ENCODE measurements at regions not wholly inside any gene's neighbourhood (a gene's known extent, or its start where the extent isn't known, plus 50 kb on each side); places are given as distances from the start of the nearest gene placed in this dataset.
"Not testable (repeated sequence)": the region's sequence is repeated elsewhere in the genome, so short reads cannot be mapped to it uniquely, and the experiment has no call there.

DNA sequence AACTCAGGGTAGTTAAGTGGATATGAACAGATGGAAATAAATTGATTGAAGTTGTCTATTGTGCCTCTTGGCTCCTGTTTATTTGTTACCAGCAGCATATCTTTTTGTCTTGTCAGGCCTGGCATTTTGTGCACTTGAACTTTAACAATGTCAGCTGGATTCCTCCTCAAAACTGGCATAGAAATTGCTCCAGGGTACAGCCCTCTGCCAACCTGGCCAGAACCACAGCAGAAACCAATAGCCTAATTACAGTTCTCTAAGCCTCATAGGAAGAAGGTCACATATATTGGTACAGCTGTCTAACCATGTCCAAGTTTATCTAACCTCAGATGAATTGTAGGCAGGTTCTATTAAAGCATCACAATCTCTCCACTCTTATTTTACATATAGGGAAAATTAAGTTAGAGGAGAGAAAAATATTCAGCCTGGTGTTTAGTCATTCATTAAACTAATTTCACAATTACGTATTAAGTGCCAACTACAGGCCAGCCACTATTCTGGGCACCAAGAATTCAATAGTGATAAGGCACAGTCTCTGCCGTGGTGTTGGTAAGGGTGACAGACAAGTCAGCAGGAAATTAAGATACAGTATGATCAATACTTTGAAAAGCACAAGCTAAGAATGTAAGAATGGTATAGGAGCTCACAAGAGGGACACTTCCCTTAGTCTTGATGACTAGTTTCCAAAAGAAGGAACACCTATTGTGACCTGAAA is 452.9 kb upstream of the NECTIN3 start:
- H3K27ac ChIP-seq, result no peak overlapping the region
- H3K36me3 ChIP-seq, result no peaks in the 10 kb centered on the region
- no peaks in the 10 kb centered on the region for H3K9me3 ChIP-seq (ENCODE audit: severe bottlenecking)
- no peak for DNase-seq
- no peak overlapping the region for H3K4me3 ChIP-seq (ENCODE audit: low read depth, low read length)
- no peaks in the 10 kb centered on the region for H3K27me3 ChIP-seq (ENCODE audit: insufficient read depth, low read depth, severe bottlenecking)
- TF ChIP-seq CTCF (IDR thresholded peaks at IDR 0.05; ENCODE audit: low read depth, low read length), result no peak

DNA sequence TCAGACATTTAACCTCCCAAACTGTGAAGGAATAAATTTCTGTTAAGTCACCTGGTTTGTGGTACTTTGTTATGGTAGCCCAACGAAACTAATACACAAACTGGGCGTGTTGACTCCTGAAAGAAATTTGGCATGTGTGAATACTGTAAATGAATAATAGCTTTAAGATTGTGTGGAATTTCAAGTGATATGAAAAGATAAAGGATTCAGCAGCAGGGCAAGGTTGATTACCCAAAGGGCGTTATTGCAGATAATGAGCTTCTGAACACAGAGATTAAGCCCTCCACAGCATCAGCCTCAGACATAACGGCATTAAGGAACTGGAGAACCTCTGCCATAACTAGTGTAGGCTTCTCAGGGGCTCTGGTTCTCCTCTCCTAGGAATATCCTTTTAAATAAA is 451.5 kb upstream of the NECTIN3 start:
- no peak overlapping the region for H3K4me3 ChIP-seq (ENCODE audit: low read depth, low read length)
- H3K27ac ChIP-seq, result no peak overlapping the region
- no peaks in the 10 kb centered on the region for H3K36me3 ChIP-seq
- H3K9me3 ChIP-seq (ENCODE audit: severe bottlenecking), result no peaks in the 10 kb centered on the region
- H3K27me3 ChIP-seq (ENCODE audit: insufficient read depth, low read depth, severe bottlenecking), result no peaks in the 10 kb centered on the region
- peak; percentile 13 for DNase-seq
- TF ChIP-seq CTCF (IDR thresholded peaks at IDR 0.05; ENCODE audit: low read depth, low read length), result no peak

- H3K27ac ChIP-seq, result no peak overlapping the region
- H3K27me3 ChIP-seq (ENCODE audit: insufficient read depth, low read depth, severe bottlenecking), result no peaks in the 10 kb centered on the region
- no peak for DNase-seq
- no peaks in the 10 kb centered on the region for H3K9me3 ChIP-seq (ENCODE audit: severe bottlenecking)
- no peak for TF ChIP-seq CTCF (IDR thresholded peaks at IDR 0.05; ENCODE audit: low read depth, low read length)
- no peaks in the 10 kb centered on the region for H3K36me3 ChIP-seq
- no peak overlapping the region for H3K4me3 ChIP-seq (ENCODE audit: low read depth, low read length)
Measured at GRCh38 chr3:110623571-110623970, 448.0 kb upstream of the NECTIN3 start.

DNA sequence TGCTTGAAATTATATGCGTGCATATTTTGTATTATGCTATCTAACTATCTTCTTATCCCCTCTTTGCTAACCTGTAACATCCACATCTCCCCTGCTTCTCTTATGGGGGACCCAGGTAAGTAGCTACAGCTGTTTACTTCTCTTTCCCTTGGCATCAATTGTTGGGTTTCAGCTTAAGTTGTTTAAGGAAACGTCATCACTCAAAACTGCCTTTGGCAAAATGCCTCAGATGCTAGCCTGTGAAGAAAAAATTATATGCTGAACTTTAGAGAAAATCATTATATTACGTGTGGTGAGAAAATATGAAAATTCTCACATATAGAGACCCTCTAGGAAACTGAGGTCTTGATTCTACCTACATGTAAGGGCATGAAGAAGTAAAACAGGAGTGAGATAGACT is 447.0 kb upstream of the NECTIN3 start:
- Histone ChIP-seq H3K27ac (no peak overlapping the region), H3K36me3 (no peaks in the 10 kb centered on the region), H3K4me3 (ENCODE audit: low read depth, low read length) (no peak overlapping the region), H3K27me3 (ENCODE audit: insufficient read depth, low read depth, severe bottlenecking) (no peaks in the 10 kb centered on the region), H3K9me3 (ENCODE audit: severe bottlenecking) (no peaks in the 10 kb centered on the region)
- TF ChIP-seq CTCF (IDR thresholded peaks at IDR 0.05; ENCODE audit: low read depth, low read length), result no peak
- no peak for DNase-seq

- no peak for TF ChIP-seq CTCF (IDR thresholded peaks at IDR 0.05; ENCODE audit: low read depth, low read length)
- Histone ChIP-seq H3K9me3 (ENCODE audit: severe bottlenecking) (no peaks in the 10 kb centered on the region), H3K36me3 (no peaks in the 10 kb centered on the region), H3K27me3 (ENCODE audit: insufficient read depth, low read depth, severe bottlenecking) (no peaks in the 10 kb centered on the region), H3K4me3 (ENCODE audit: low read depth, low read length) (no peak overlapping the region), H3K27ac (no peak overlapping the region)
- DNase-seq, result no peak
Measured at GRCh38 chr3:110625201-110625747, 446.3 kb upstream of the NECTIN3 start.

DNA sequence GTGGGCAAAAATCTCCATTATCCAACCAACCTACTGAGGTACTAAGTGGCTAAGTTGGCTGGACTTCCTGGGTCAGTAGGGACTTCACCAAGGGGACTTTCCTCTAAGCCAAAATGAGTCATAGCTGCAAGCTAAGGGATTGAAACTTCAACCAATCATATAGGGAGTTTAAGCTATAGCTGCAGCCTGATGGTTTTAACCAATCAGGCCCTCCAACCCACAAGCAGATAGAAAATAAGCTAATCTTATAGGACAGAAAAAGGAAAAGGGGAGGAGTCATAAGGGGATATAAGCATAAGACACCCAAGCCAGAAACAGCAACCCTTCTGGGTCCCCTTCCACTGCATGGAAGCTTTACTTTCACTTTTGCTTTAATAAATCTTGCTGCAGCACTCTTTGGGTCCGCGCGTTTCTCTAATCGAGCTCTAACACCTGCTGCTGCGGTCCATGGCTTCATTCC is 444.9 kb upstream of the NECTIN3 start:
- DNase-seq; H3K27ac ChIP-seq; H3K9me3 ChIP-seq (ENCODE audit: severe bottlenecking); H3K36me3 ChIP-seq; H3K4me3 ChIP-seq (ENCODE audit: low read depth, low read length); H3K27me3 ChIP-seq (ENCODE audit: insufficient read depth, low read depth, severe bottlenecking): not testable (repeated sequence)

Data from WERI-Rb-1 (cell line).